ENCODE measurements at regions not wholly inside any gene's neighbourhood (a gene's known extent, or its start where the extent isn't known, plus 50 kb on each side); places are given as distances from the start of the nearest gene placed in this dataset.
"Not testable (repeated sequence)": the region's sequence is repeated elsewhere in the genome, so short reads cannot be mapped to it uniquely, and the experiment has no call there.

GRCh38 chr5:98527846-98528245 is 245.6 kb upstream of the RGMB start:
- no peak for DNase-seq

GRCh38 chr5:98529321-98529720 is 244.1 kb upstream of the RGMB start:
- DNase-seq: no peak

GRCh38 chr5:98530224-98530623 is 243.2 kb upstream of the RGMB start:
- no peak for DNase-seq

- DNase-seq: no peak
These were observed 237.6 kb upstream of the RGMB start for GRCh38 chr5:98535901-98536300.

- no peak for DNase-seq
These were observed 233.4 kb upstream of the RGMB start for GRCh38 chr5:98540056-98540455.

GRCh38 chr5:98541641-98542040 is 231.8 kb upstream of the RGMB start:
- no peak for DNase-seq

GRCh38 chr5:98543490-98543889 is 230.0 kb upstream of the RGMB start:
- no peak for DNase-seq

- DNase-seq: not testable (repeated sequence)
These were observed 226.5 kb upstream of the RGMB start for GRCh38 chr5:98546924-98547323.

- no peak for DNase-seq
These were observed 216.8 kb upstream of the RGMB start for GRCh38 chr5:98556712-98557111.

- DNase-seq: no peak
These were observed 215.5 kb upstream of the RGMB start for GRCh38 chr5:98557916-98558315.

- DNase-seq: no peak
These were observed 209.4 kb upstream of the RGMB start for GRCh38 chr5:98563885-98564653.

GRCh38 chr5:98564836-98565235 is 208.6 kb upstream of the RGMB start:
- no peak for DNase-seq

GRCh38 chr5:98568336-98568735 is 205.1 kb upstream of the RGMB start:
- no peak for DNase-seq

- DNase-seq: no peak
These were observed 204.2 kb upstream of the RGMB start for GRCh38 chr5:98569288-98569687.

GRCh38 chr5:98570010-98570409 is 203.5 kb upstream of the RGMB start:
- no peak for DNase-seq

- DNase-seq: no peak
These were observed 202.7 kb upstream of the RGMB start for GRCh38 chr5:98570661-98571191.

GRCh38 chr5:98573834-98574320 is 199.6 kb upstream of the RGMB start:
- no peak for DNase-seq

GRCh38 chr5:98576275-98576674 is 197.2 kb upstream of the RGMB start:
- DNase-seq: no peak

GRCh38 chr5:98578438-98578837 is 195.0 kb upstream of the RGMB start:
- DNase-seq: no peak

GRCh38 chr5:98581112-98581997 is 192.1 kb upstream of the RGMB start:
- DNase-seq: no peak

GRCh38 chr5:98583586-98583985 is 189.9 kb upstream of the RGMB start:
- DNase-seq: no peak

- DNase-seq: no peak
These were observed 187.7 kb upstream of the RGMB start for GRCh38 chr5:98585661-98586310.

GRCh38 chr5:98586581-98586980 is 186.9 kb upstream of the RGMB start:
- no peak for DNase-seq
